ENCODE measurements at regions not wholly inside any gene's neighbourhood (a gene's known extent, or its start where the extent isn't known, plus 50 kb on each side); places are given as distances from the start of the nearest gene placed in this dataset.

DNA sequence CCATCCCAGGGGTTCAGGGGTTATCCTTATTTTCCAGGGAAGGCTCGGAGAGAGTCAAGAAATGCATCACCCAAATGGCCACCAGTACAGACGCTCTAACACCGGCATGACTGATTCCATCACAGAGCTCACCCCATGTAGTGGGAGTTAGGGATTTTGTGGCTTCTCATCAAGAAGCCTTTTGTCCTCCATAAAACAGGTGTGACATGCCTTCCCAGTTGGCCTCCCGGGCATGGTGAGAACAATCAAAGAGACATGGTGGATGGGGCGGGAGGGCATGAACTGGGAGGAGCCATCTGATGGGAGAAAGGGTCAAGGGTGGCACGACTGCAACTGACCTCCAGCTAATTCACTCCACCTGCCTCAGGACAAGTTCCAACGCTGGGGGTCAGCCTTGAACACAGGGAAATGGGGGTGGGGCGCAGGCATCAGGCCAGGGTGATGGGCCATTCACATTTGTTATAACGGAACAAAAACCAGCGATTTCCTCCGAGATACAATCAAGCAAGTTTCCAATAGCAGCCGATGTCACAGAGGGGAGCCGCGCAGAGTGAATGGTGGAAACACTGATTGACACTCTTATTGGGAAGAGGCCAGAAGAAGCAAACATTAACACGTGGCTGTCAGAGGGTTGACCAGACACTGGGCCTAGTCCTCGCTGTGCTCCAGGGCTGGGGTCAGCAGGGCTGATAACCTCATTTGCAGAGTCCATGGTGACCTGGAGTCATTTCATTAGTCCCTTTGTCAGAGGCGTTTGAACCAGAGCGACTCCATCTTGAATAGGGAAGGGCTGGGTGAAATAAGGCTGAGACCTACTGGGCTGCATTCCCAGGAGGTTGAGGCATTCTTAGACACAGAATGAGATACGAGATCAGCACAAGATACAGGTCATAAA is 80.5 kb upstream of the HPCAL1 start:
- Histone ChIP-seq H3K4me2 (replicated peaks; ENCODE audit: extremely low read depth, low read length, poor library complexity, severe bottlenecking) (no peak overlapping the region), H3K27ac (ENCODE audit: low read depth in 1 of 2, low read length in 2 of 2) (no peak overlapping the region), H2AFZ (ENCODE audit: insufficient read depth, low read depth, low read length, poor library complexity, severe bottlenecking) (no peak overlapping the region), H4K20me1 (ENCODE audit: insufficient read depth, low read length) (no peaks in the 10 kb centered on the region), H3K27me3 (ENCODE audit: control insufficient read depth in 2 of 2, insufficient read depth in 2 of 2, low read length in 2 of 2) (no peaks in the 10 kb centered on the region), H3K9ac (ENCODE audit: insufficient read depth, low read length, poor library complexity, severe bottlenecking) (no peak overlapping the region), H3K4me3 (replicated peaks in 1 of 3; ENCODE audit: low read depth in 2 of 3, low read length in 3 of 3) (no peak overlapping the region), H3K9me3 (replicated peaks in 1 of 2; ENCODE audit: control insufficient read depth in 1 of 2, insufficient read depth in 1 of 2, low read length in 2 of 2) (no peaks in the 10 kb centered on the region), H3K36me3 (replicated peaks in 1 of 2; ENCODE audit: control insufficient read depth in 1 of 2, insufficient read depth in 2 of 2, low read length in 2 of 2) (no peaks in the 10 kb centered on the region), H3K79me2 (ENCODE audit: insufficient read depth, low read length) (no peaks in the 10 kb centered on the region), H3K4me1 (ENCODE audit: control insufficient read depth in 1 of 2, insufficient read depth in 2 of 2, low read length in 2 of 2) (no peaks in the 10 kb centered on the region)
- H3K9me3 Mint-ChIP-seq = peaks cover 0 to 2% (median 0%) of the 10 kb centered on the region in 7 donors
- WGBS (ENCODE audit: insufficient coverage) = 95% methylated on average over 12 of the region's 19 CpGs
- peaks cover 7 to 17% (median 10%) of the 10 kb centered on the region in 3 donors for H3K27me3 Mint-ChIP-seq (ENCODE audit: low read depth in 3 of 3)
- no peaks in the 10 kb centered on the region for H3K4me1 Mint-ChIP-seq
- TF ChIP-seq, protein P1, sequence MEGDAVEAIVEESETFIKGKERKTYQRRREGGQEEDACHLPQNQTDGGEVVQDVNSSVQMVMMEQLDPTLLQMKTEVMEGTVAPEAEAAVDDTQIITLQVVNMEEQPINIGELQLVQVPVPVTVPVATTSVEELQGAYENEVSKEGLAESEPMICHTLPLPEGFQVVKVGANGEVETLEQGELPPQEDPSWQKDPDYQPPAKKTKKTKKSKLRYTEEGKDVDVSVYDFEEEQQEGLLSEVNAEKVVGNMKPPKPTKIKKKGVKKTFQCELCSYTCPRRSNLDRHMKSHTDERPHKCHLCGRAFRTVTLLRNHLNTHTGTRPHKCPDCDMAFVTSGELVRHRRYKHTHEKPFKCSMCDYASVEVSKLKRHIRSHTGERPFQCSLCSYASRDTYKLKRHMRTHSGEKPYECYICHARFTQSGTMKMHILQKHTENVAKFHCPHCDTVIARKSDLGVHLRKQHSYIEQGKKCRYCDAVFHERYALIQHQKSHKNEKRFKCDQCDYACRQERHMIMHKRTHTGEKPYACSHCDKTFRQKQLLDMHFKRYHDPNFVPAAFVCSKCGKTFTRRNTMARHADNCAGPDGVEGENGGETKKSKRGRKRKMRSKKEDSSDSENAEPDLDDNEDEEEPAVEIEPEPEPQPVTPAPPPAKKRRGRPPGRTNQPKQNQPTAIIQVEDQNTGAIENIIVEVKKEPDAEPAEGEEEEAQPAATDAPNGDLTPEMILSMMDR (IDR thresholded peaks at IDR 0.05) = no peak
- DNase-seq = no peak
- no peak overlapping the region for H3K27ac Mint-ChIP-seq
- H3K4me3 Mint-ChIP-seq = no peak overlapping the region
- H3K36me3 Mint-ChIP-seq = no peaks in the 10 kb centered on the region
- intact Hi-C loops (cut with micrococcal nuclease) = no loop called here

DNA sequence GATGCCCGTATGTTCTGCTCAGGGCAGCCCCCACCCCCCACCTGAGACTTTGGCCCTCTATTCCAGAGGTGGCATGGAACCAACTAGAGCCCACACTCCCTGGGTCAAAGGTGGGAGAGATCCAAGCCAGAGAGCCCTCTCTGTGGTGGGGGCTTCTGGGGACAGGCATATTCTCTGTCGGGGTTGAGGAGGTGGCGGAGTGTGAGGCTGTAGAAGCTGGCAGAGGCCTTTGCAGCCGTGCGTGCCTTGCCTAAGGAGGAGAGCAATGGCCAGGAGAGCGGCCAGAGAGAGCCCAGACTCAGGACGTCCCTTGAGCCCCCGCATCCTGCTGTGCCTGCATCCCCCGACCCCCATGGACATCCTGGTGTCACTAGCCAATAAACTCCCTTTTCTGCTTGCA is 79.2 kb upstream of the HPCAL1 start:
- no peaks in the 10 kb centered on the region for H3K4me1 Mint-ChIP-seq
- Histone ChIP-seq H3K9ac (ENCODE audit: insufficient read depth, low read length, poor library complexity, severe bottlenecking) (no peak overlapping the region), H2AFZ (ENCODE audit: insufficient read depth, low read depth, low read length, poor library complexity, severe bottlenecking) (no peak overlapping the region), H4K20me1 (ENCODE audit: insufficient read depth, low read length) (no peaks in the 10 kb centered on the region), H3K4me3 (replicated peaks in 1 of 3; ENCODE audit: low read depth in 2 of 3, low read length in 3 of 3) (no peak overlapping the region), H3K27ac (ENCODE audit: low read depth in 1 of 2, low read length in 2 of 2) (no peak overlapping the region), H3K4me2 (replicated peaks; ENCODE audit: extremely low read depth, low read length, poor library complexity, severe bottlenecking) (no peak overlapping the region), H3K9me3 (replicated peaks in 1 of 2; ENCODE audit: control insufficient read depth in 1 of 2, insufficient read depth in 1 of 2, low read length in 2 of 2) (no peaks in the 10 kb centered on the region), H3K36me3 (replicated peaks in 1 of 2; ENCODE audit: control insufficient read depth in 1 of 2, insufficient read depth in 2 of 2, low read length in 2 of 2) (no peaks in the 10 kb centered on the region), H3K4me1 (ENCODE audit: control insufficient read depth in 1 of 2, insufficient read depth in 2 of 2, low read length in 2 of 2) (no peaks in the 10 kb centered on the region), H3K27me3 (ENCODE audit: control insufficient read depth in 2 of 2, insufficient read depth in 2 of 2, low read length in 2 of 2) (no peaks in the 10 kb centered on the region), H3K79me2 (ENCODE audit: insufficient read depth, low read length) (no peaks in the 10 kb centered on the region)
- 92% methylated on average over 6 of the region's 9 CpGs for WGBS (ENCODE audit: insufficient coverage)
- TF ChIP-seq, protein P1 (IDR thresholded peaks at IDR 0.05) = no peak
- peaks cover 0 to 2% (median 0%) of the 10 kb centered on the region in 7 donors for H3K9me3 Mint-ChIP-seq
- no peak overlapping the region for H3K4me3 Mint-ChIP-seq
- H3K27ac Mint-ChIP-seq = no peak overlapping the region
- intact Hi-C loops (cut with micrococcal nuclease) = no loop called here
- peaks cover 12 to 16% (median 14%) of the 10 kb centered on the region in 3 donors for H3K27me3 Mint-ChIP-seq (ENCODE audit: low read depth in 3 of 3)
- no peaks in the 10 kb centered on the region for H3K36me3 Mint-ChIP-seq
- DNase-seq = no peak

Measured in CD14-positive monocyte (primary cell).